Neutrophil (primary cell): ENCODE measurements at regions not wholly inside any gene's neighbourhood (a gene's known extent, or its start where the extent isn't known, plus 50 kb on each side); places are given as distances from the start of the nearest gene placed in this dataset.

Experiments used
- H3K27ac ChIP-seq: fragments of 200-600 bp; sonication (generic); 2 replicates; pipeline ENCODE4 v1.5.1; 2016; ENCODE audit warnings: mild to moderate bottlenecking, moderate library complexity
- H3K27me3 ChIP-seq: fragments of 200-600 bp; sonication (generic); 2 replicates; pipeline ENCODE4 v1.6.0; 2016; ENCODE audit warnings: mild to moderate bottlenecking
- H3K36me3 ChIP-seq: fragments of 200-600 bp; sonication (generic); 2 replicates; pipeline ENCODE4 v1.5.1; 2017
- H3K4me1 ChIP-seq, 2 experiments: fragments of 200-600 bp in 1 of 2; sonication (generic) in 1 of 2; 1 replicate in 1 of 2; 2 replicates in 1 of 2; pipeline versions ENCODE4 v1.5.1 to v1.6.1; 2013 to 2016; ENCODE audit warnings: low read depth in 1 of 2, low read length in 1 of 2, mild to moderate bottlenecking in 1 of 2, moderate library complexity in 1 of 2; ENCODE audit not compliant: control insufficient read depth in 1 of 2, insufficient read depth in 1 of 2
- H3K4me3 ChIP-seq, 2 experiments: fragments of 200-600 bp in 1 of 2; sonication (generic) in 1 of 2; 1 replicate in 1 of 2; 2 replicates in 1 of 2; pipeline ENCODE4 v1.5.1; 2013 to 2016; ENCODE audit warnings: low read depth in 1 of 2, low read length in 1 of 2, mild to moderate bottlenecking in 1 of 2, moderate library complexity in 1 of 2
- H3K9me3 ChIP-seq: fragments of 200-600 bp; sonication (generic); 2 replicates; pipeline ENCODE4 v1.5.1; 2016
- CTCF ChIP-seq: fragments of 200-600 bp; sonication (generic); IDR thresholded peaks from 2 replicates; pipeline ENCODE4 v1.5.1; 2016; ENCODE audit warnings: antibody characterized with exemption

- Histone ChIP-seq H3K27me3 (peaks cover 56% of the 10 kb centered on the region), H3K27ac (no peak overlapping the region), H3K9me3 (no peaks in the 10 kb centered on the region), H3K4me1 (peaks cover 29% of the 10 kb centered on the region in 2 experiments), H3K36me3 (no peaks in the 10 kb centered on the region), H3K4me3 (peak overlapping the region; percentile 55 to 83)
- TF ChIP-seq CTCF = no peak
Observed at GRCh38 chr18:34978533-34978893, 62.7 kb upstream of the MAPRE2 start.

GRCh38 chr18:34978953-34979608 is 62.1 kb upstream of the MAPRE2 start:
- peaks cover 52% of the 10 kb centered on the region for H3K27me3 ChIP-seq
- peak overlapping the region; percentile 13 for H3K27ac ChIP-seq
- no peak for TF ChIP-seq CTCF
- peaks cover 29% of the 10 kb centered on the region in 2 experiments for H3K4me1 ChIP-seq
- peak overlapping the region; percentile 13 to 83 for H3K4me3 ChIP-seq
- no peaks in the 10 kb centered on the region for H3K36me3 ChIP-seq
- H3K9me3 ChIP-seq = no peaks in the 10 kb centered on the region

- no peak overlapping the region for H3K4me3 ChIP-seq
- no peak for TF ChIP-seq CTCF
- H3K27ac ChIP-seq = no peak overlapping the region
- H3K9me3 ChIP-seq = no peaks in the 10 kb centered on the region
- peaks cover 27% of the 10 kb centered on the region in 2 experiments for H3K4me1 ChIP-seq
- H3K27me3 ChIP-seq = peaks cover 28% of the 10 kb centered on the region
- no peaks in the 10 kb centered on the region for H3K36me3 ChIP-seq
Observed at GRCh38 chr18:34981487-34981886, 59.7 kb upstream of the MAPRE2 start.

GRCh38 chr18:34985963-34986362 is 55.2 kb upstream of the MAPRE2 start:
- no peak overlapping the region for H3K27ac ChIP-seq
- no peaks in the 10 kb centered on the region for H3K36me3 ChIP-seq
- H3K27me3 ChIP-seq = no peaks in the 10 kb centered on the region
- peaks cover 6 to 10% of the 10 kb centered on the region in 2 experiments for H3K4me1 ChIP-seq
- H3K4me3 ChIP-seq = no peak overlapping the region
- TF ChIP-seq CTCF = no peak
- H3K9me3 ChIP-seq = no peaks in the 10 kb centered on the region

- Histone ChIP-seq H3K9me3 (no peaks in the 10 kb centered on the region), H3K27ac (no peak overlapping the region), H3K4me1 (peaks cover 6 to 10% of the 10 kb centered on the region in 2 experiments), H3K27me3 (no peaks in the 10 kb centered on the region), H3K36me3 (no peaks in the 10 kb centered on the region), H3K4me3 (no peak overlapping the region)
- no peak for TF ChIP-seq CTCF
Observed at GRCh38 chr18:34990597-34990996, 50.6 kb upstream of the MAPRE2 start.

GRCh38 chr18:34991152-34991551 is 50.1 kb upstream of the MAPRE2 start:
- no peak for TF ChIP-seq CTCF
- peaks cover 6 to 10% of the 10 kb centered on the region in 2 experiments for H3K4me1 ChIP-seq
- no peaks in the 10 kb centered on the region for H3K36me3 ChIP-seq
- H3K27me3 ChIP-seq = no peaks in the 10 kb centered on the region
- no peak overlapping the region for H3K4me3 ChIP-seq
- no peaks in the 10 kb centered on the region for H3K9me3 ChIP-seq
- no peak overlapping the region for H3K27ac ChIP-seq
